GM12874 (cell line): ENCODE measurements at regions not wholly inside any gene's neighbourhood (a gene's known extent, or its start where the extent isn't known, plus 50 kb on each side); places are given as distances from the start of the nearest gene placed in this dataset.

ENCODE experiments used
- TF ChIP-seq, protein P1 (sequence below): IDR thresholded peaks from 2 replicates; pipeline ENCODE4 v1.5.1; 2011; ENCODE audit warnings: low read depth, mild to moderate bottlenecking, control low read depth, low read length, moderate library complexity; ENCODE audit not compliant: insufficient read depth

DNA sequence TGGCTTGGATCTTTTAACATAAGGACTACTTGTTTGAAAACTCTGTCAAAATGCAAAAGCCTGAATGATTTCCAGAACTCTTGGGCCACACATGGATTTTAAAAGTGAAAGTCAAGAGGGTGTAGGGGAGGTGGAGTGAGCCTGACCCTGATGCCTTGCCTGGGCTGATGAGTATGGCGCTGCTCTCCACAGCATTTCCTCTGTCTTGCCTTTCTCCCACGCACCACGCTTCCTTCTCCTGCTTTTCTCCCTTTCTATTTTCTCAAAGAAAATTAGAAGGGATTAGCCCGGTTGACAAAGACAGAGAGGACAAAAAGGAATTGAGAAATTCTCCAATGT, 207.0 kb upstream of the CCDC68 start:
- TF ChIP-seq, protein P1, sequence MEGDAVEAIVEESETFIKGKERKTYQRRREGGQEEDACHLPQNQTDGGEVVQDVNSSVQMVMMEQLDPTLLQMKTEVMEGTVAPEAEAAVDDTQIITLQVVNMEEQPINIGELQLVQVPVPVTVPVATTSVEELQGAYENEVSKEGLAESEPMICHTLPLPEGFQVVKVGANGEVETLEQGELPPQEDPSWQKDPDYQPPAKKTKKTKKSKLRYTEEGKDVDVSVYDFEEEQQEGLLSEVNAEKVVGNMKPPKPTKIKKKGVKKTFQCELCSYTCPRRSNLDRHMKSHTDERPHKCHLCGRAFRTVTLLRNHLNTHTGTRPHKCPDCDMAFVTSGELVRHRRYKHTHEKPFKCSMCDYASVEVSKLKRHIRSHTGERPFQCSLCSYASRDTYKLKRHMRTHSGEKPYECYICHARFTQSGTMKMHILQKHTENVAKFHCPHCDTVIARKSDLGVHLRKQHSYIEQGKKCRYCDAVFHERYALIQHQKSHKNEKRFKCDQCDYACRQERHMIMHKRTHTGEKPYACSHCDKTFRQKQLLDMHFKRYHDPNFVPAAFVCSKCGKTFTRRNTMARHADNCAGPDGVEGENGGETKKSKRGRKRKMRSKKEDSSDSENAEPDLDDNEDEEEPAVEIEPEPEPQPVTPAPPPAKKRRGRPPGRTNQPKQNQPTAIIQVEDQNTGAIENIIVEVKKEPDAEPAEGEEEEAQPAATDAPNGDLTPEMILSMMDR: no peak

DNA sequence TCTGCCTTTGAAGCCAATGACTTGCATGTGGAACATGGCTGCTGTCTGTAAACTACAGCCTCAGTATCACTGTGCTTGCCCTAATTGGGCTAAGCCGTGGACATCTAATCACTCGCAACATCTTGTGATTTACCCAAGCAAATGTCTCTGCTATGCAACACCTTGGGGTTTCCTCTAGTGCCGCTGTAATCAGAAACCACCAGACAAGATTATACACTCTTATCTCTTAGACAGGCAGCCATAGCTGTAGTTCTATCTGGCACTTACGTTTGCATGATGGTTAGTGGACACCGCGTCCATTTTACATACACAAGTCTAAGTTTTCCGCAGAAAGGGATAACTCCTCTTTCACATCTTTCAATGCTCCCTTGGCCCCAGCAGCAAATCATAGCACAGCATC, 204.3 kb upstream of the CCDC68 start:
- TF ChIP-seq, protein P1: no peak

DNA sequence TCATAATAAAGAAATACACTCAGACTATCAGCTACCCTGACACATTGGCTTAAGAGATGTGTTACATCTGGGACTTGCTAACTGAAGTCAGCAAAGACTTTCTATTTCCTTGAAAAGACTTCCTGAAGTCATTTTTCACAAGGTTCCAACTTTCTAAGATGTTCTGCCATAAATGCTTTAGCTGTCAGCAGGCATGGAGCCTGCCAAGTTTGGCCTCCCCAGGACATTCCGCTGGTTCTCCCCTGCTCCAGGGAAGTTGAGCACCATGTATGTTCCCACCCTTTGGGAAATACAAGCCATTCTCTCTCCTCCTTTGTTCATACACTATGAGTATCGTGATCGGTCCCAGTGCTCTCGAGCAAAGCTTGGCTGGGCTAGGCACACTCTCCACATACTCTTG, 202.7 kb upstream of the CCDC68 start:
- TF ChIP-seq, protein P1: no peak

DNA sequence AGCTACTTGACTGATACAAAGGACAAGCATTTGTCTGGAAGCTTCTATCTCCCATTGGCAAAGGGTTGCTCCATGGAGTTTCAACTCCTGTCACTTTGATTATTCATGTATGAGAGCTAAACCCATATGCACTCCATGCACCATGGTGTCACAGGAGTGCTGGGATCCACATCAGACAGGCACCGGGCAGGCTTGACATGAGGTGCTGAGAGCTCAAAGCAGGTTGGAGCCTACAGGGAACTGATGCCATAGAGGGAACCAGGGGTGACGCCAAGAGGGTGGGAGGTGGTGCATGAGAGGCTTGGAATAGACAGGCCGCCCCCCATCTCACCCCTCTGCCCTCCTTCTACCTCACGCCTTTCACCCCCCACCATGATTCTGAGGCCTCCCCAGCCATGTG, 199.8 kb upstream of the CCDC68 start:
- TF ChIP-seq, protein P1: no peak

DNA sequence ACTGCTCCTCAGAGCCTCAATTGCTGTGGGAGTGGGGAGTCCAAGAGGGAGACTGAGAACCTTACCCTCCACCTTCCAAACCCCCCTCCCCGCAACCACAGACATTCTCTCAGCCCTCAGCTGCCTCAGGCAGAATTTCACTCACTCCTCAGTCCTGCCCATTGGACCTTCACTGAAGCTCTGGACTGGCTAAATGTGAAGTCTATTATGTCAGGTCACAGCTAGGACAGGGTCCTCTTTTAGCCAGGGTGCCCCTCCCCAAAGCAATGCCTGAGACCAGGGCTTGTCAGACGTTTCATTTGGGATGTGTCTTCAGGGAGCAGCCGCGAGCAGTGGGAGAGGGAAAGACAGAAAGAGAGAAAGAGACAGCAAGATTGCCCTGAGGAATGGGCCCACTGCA, 199.3 kb upstream of the CCDC68 start:
- TF ChIP-seq, protein P1: no peak

DNA sequence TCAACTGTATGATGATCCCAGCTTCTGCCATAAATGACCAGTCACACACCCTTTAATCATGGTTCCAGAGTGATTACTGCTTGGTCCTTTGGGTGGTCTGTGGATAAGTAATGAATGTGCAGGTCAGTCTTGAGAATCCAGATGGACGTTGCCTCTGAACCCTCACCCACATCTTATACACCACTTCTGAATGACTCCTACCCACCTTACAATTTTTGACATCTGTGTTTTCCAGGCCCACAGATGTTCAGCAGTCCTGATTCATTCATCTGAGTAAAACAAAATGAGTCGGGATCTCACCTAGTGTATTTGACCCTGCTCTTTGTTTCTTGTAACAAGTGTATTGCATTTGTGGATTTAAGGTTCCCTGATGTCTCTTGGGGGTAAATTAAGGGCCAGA, 194.1 kb upstream of the CCDC68 start:
- TF ChIP-seq, protein P1: no peak

DNA sequence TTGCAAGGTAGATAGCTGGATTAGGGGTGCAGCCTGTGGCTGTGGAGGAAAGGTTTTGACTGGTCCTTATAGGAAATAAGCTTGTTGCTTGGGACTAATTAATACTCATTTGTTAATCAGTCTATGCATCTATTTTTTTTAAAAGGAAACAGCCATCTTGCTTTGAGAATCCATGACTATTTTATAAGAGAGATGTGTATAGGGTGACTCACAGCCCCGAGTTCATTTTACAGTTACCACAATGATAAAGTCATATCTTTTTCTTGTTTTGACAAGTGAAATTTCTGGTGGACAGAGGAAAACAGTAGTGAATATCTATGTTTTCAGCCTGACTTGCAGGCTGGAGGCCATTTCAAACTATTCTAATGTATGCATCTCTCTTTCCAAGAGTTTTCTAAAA, 193.5 kb upstream of the CCDC68 start:
- TF ChIP-seq, protein P1: no peak

DNA sequence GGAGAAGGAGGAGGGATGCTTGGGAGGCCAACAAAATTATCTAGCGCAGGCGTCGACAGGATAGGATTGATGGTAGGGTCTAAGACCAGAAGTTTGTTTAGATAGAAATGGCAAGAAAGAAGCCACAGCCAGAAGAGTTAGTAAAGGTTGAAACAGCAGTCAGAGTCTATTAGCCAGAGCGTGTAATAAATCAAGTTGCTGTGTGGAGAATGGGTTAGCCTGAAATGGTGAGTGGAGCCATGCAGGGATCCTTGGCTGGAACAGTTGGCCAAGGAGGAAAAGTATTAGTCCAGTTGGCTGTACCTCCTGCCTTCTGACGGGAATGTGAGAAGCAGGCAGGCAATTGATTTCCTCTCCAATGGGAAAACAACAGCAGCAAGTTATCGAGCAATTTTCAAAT, 190.7 kb upstream of the CCDC68 start:
- TF ChIP-seq, protein P1: no peak
